ENCODE measurements at regions not wholly inside any gene's neighbourhood (a gene's known extent, or its start where the extent isn't known, plus 50 kb on each side); places are given as distances from the start of the nearest gene placed in this dataset.
"Not testable (repeated sequence)": the region's sequence is repeated elsewhere in the genome, so short reads cannot be mapped to it uniquely, and the experiment has no call there.

GRCh38 chr3:180743813-180744590 is 64.7 kb upstream of the CCDC39 start:
- peak; percentile 95 for DNase-seq

DNA sequence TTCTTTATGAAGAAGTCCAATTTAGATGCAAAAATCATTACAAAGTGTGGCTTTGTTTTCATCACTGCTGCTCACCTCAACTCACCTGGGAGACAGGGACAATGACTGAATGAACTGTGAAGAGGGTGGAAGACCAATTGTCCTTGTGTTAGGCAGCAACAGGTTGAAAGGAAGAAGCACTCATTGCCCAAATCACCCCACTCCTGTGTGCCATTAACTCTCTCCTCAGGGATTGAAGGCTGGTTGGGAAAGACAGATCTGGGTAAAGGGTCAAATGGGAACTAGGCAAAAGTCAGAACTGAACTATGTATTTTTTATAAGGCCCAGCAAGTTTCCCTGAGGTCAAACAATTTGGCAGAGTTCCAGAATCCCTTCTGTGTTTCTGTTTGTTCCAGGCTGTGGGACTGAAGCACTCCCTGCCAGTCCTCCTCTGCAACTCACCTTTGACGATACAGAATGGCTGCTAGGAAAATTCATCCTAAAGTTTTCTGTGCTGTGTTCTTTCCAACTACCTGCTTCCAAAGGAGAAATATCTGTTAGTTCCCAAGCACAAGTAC is 68.6 kb upstream of the CCDC39 start:
- DNase-seq, result peak; percentile 86

DNA sequence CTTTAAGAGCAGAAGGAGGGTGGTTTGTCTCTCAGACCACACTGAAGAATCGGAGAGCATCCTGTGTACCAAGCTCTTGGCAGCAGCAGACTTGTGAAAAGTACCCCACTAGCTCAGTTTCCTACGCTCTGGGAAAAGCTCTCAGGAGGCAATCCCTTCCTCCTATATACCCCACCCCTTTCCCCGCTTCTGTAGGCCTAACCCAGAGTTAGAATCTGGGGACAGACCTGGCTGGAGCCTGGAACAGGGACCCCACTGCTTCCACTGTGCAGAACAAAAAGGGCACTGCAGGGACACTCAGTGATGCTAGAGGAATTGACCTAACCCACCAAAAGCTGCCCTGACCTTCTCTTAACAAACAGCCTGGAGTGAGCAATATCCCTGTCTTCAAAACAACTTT is 70.0 kb upstream of the CCDC39 start:
- no peak for DNase-seq

DNA sequence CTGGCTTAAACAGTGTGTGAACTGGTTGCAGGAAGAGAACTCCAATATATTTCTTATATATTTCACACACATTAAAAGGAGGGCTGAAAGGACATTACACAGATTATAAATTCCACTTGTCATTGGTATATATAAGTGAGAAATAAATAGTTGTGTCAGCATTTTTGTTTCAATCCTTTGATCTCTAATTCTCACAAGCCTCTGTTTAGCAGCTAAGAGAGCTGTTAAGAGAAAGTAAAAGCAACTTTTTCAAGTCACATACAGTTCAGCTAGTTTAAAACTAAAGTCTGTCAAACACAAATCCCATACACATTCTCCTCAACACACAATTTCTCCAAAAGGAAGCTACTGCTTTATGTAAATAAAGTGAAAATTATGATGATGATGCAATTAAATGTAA is 70.5 kb upstream of the CCDC39 start:
- no peak for DNase-seq

DNA sequence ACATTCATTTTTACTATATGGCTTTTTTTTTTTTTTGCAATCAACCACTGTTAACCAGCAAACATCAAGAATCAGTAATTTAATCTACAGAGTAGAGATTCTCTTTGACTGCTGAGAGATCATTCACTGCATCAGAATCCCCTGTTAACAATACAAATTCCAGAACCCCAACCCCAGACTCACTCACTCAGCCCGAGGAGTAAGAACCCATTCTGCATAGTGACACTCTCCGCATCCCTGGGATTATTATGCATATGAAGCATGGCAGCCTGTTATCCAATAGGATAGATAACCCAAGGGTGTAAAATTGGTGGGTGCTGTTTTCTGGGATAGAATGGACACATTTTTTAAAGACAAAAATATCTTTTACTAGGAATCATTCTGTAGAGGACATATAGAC is 76.3 kb upstream of the CCDC39 start:
- DNase-seq, result no peak

DNA sequence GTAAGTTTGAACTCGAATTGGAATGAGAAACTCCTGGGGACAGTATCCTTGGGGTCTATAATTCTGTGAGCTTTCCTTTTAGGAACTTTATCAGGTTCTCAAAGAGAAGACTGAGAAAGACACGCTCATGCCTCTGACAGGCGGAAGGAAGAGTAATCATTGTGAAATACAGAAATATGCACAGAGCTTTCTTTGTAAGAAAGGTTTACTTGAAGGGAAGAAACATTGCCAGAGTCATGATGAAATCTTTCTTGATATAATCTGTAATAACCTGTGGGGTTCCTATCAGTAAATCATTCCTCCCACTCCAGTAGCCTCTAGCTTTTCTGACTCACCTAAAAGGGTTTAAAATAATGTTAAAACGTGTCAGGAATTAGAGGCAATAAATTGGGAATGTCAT is 83.6 kb upstream of the CCDC39 start:
- no peak for DNase-seq

DNA sequence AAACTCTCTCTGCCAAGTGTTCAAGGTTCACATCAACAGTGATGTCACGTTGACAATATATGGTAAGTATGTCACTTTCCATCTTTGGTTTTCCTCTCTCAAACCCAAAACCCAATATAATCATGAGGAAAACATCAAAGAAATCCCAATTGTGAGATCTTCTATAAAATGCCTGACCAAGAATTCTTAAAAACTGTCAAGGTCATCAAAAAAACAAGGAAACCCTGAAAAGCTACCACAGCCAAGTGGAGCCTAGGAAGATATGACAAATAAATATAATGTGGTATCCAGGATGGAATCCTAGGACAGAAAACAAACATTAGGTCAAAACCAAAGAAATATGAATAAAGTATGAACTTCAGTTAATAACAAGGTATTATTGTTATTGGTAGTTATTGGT is 85.2 kb upstream of the CCDC39 start:
- no peak for DNase-seq

- DNase-seq, result no peak
Measured at GRCh38 chr3:180770639-180771038, 91.3 kb upstream of the CCDC39 start.

DNA sequence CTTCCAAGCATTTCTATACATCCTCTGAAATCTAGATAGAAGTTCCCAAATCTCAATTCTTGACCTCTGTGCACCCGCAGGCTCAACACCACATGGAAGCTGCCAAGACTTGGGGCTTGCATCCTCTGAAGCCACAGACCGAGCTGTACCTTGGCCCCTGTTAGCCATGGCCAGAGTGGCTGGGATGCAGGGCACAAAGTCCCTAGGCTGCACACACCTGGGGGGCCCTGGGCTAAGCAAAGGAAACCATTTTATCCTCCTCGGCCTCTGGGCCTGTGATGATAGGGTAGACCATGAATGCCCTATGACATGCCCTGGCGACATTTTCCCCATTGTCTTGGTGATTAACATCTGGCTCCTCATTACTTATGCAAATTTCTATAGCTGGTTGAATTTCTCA is 97.1 kb upstream of the CCDC39 start:
- DNase-seq, result no peak

GRCh38 chr3:180782195-180782984 is 103.1 kb upstream of the CCDC39 start:
- DNase-seq, result no peak

- not testable (repeated sequence) for DNase-seq
Measured at GRCh38 chr3:180786227-180786626, 106.9 kb upstream of the CCDC39 start.

- DNase-seq, result no peak
Measured at GRCh38 chr3:180789774-180790173, 110.5 kb upstream of the CCDC39 start.

GRCh38 chr3:180798197-180798596 is 114.3 kb upstream of the FXR1 start:
- DNase-seq, result no peak

DNA sequence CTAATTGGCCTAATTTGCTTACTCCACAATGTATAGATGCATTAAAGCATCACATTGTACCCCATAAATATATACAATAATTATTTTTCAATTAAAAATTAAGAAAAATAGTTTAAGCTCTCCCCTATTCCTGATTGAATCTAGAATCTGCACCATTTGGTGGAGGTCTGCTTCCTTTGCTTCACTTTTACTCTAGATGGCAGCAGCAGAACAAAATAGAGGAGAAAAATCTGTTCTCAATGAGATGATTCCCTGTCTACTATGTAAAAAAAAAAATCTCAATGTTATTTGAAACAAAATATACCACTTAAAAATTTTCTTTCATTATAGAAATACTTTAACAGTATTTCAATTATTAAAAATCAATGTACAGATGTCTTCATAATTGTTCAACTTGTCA is 109.6 kb upstream of the FXR1 start:
- peak; percentile 11 for DNase-seq

DNA sequence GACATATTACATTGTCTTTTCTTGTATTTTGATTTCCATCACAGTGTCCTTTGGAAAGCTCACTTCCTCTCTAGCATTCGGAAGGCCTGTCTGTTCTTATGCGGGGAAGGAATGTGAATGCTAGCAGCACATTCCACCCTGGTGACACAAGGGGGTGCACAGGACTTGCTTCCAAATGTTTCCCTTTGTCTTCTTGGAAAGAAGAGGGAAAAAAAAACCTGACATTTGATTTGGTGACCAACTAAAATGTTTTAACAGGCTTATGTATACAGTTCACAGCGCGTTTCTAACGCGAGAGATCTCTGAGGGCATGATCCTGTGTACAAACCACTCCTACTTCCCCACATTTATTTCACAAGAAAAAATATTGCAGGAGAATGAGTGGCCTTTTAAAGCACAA is 107.6 kb upstream of the FXR1 start:
- no peak for DNase-seq

GRCh38 chr3:180808823-180809575 is 103.5 kb upstream of the FXR1 start:
- no peak for DNase-seq

DNA sequence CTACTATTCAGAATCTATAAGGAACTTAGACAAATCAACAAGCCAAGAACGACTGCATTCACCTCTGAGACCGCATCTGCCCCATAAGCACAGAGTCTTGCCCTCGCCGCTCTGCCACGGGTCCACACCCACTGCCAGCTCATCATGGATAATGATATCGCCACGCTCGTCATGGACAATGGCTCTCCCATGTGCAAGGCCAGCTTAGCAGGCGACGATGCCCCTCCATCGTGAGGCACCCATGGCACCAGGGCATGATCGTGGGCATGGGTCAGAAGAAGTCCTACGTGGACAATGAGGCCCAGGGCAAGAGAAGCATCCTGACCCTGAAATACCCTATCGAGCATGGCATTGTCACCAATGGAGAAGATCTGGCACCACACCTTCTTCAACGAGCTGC is 92.1 kb upstream of the FXR1 start:
- DNase-seq, result no peak

- DNase-seq, result no peak
Measured at GRCh38 chr3:180825964-180826363, 86.5 kb upstream of the FXR1 start.

DNA sequence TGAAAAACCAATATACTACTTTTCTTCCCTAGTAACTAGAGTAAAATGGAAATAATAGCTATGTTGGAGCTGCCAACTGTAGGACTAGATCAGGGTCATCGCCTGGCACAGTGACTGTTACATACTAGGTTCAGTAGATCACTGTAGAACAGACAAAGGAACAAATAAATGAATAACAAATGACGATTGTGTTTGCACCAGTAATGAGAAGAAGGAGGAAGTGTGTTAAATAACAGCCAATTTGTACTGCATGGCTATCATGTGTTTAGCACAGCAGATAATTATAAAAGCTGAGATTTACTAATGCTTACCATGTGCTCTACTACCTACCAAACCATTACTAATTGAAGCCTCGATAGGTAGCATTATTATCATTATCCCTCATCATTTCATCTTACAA is 85.3 kb upstream of the FXR1 start:
- DNase-seq, result no peak

- no peak for DNase-seq
Measured at GRCh38 chr3:180828001-180828720, 84.3 kb upstream of the FXR1 start.

- DNase-seq, result no peak
Measured at GRCh38 chr3:180828723-180829408, 83.6 kb upstream of the FXR1 start.

All from NCI-H748 treated with DMSO at 0.1 percent for 48 hours (cell line).